Activated T-cell treated with anti-CD3 and anti-CD28 coated beads, Interleukin-2, amount 50 U/mL, for 48 hours (primary cell): ENCODE measurements at regions not wholly inside any gene's neighbourhood (a gene's known extent, or its start where the extent isn't known, plus 50 kb on each side); places are given as distances from the start of the nearest gene placed in this dataset.
A peak's percentile ranks its signal among the peaks of the same experiment; 100 is the strongest.
"Not testable (repeated sequence)": the region's sequence is repeated elsewhere in the genome, so short reads cannot be mapped to it uniquely, and the experiment has no call there.

Experiments used
- DNase-seq, 2 experiments: peaks; one replicate each; pipeline ENCODE4 v3.0.0-alpha.2; 2020

GRCh38 chr21:29396951-29397455 is 98.3 kb downstream of the BACH1 start:
- DNase-seq, result no peak

DNA sequence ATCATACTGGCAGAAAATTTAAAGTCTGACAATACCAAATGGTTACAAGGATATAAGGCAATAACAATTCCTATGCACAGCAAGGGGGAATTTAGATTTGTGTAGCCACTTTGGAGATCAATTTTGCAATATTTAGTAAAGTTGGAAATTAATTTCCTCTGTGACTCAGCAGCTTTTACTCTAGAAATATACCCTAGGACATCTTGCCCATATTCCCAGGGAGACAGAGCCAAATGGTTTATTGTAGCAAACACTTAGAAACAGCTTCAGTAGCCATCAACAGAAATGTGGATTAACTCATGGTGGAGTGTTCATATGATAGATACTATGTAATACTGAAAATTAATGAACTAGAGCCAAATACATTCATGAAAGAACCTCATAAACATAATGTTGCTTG is 104.6 kb downstream of the BACH1 start:
- no peak for DNase-seq

- DNase-seq, result no peak
Measured at GRCh38 chr21:29403922-29404538, 105.3 kb downstream of the BACH1 start.

- DNase-seq, result no peak
Measured at GRCh38 chr21:29405503-29406122, 106.9 kb downstream of the BACH1 start.

GRCh38 chr21:29406385-29406784 is 107.7 kb downstream of the BACH1 start:
- DNase-seq, result no peak

DNA sequence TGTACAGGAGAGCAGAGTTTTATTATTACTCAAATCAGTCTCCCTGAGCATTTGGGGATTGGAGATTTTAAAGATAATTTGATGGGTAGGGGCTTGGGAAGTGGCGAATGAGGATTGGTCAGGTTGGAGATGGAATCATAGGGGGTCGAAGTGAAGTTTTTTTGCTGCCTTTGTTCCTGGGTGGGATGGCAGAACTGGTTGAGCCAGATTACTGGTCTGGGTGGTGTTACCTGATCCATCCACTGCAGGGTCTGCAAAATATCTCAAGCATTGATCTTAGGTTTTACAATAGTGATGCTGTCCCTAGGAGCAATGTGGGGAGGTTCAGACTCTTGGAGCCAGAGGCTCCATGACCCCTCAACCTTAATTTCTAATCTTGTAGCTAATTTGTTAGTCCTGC is 108.8 kb downstream of the BACH1 start:
- no peak for DNase-seq

DNA sequence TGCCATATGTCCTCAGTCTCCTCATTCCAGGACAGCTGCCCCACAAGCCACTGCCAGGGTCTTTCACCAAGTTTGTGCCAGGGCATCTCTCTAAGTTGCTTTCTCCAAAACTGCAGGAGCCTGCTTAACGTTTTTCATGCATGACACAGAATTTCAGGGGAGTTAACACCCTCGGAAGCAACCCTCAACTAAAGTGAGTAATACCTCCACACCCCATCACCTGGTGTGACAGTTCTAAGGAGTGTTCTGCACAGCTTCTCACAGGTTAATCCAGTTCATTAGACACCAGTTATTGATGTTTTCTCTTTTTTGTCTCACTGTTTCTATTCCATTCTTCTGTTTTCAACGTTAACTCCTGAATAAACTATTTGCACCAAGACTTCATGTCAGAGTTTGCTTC is 115.0 kb downstream of the BACH1 start:
- DNase-seq, result no peak

DNA sequence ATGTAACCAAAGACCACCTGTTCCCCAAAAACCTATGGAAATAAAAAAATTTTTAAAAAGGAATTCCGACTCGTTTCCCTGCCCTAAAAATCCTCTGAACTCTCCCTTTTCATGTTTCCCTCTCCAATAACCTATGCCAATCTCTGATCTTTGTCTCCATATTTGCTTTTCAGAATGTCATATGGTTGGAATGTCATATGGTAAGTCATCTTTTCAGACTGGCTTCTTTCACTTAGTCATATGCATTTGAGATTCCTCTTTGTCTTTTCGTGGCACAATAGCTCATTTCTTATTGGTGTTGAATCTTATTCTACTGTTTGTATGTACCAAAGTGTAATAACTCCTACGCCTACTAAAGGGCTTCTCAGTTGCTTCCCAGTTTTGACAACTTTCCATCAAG is 117.5 kb downstream of the BACH1 start:
- DNase-seq, result no peak

DNA sequence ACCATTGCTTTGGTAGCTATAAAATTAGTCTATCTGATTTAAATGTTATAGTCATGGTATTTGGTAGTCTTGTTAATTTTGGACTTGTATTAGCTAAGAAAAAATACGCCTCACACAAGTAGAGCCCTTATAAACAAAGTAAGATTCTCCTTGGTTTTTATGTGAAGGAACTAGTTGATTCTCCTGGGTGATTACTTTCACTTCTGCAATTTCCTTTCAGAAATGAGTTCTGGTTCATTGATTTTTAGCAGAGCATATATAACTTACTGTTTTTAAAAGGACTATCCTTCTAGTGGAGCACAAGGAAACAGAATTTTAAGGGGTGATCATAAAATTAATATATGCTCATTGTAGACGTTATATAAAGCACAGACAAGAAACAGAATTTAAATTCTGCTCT is 120.1 kb downstream of the BACH1 start:
- no peak for DNase-seq

GRCh38 chr21:29419422-29419821 is 120.7 kb downstream of the BACH1 start:
- no peak for DNase-seq

GRCh38 chr21:29423099-29423870 is 124.6 kb downstream of the BACH1 start:
- no peak for DNase-seq

DNA sequence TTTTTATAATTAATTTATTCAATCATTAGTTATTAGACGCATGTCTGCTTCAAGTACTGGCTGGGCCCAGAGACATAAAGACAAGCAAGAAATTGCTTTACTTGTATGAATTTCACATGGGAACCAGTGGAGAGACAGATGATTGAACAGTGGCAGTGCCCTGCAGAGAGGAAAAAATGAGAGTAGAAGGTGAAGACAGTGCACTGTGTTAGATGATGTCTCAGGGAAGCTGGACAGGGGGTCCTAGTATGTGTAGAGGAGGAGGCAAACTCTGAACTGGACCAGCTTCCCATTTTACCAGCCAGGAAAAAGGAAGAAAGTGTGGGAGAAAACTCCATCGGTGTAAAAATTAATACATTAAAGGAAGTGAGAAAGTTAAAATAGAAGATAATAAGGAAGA is 126.0 kb downstream of the BACH1 start:
- DNase-seq, result no peak

DNA sequence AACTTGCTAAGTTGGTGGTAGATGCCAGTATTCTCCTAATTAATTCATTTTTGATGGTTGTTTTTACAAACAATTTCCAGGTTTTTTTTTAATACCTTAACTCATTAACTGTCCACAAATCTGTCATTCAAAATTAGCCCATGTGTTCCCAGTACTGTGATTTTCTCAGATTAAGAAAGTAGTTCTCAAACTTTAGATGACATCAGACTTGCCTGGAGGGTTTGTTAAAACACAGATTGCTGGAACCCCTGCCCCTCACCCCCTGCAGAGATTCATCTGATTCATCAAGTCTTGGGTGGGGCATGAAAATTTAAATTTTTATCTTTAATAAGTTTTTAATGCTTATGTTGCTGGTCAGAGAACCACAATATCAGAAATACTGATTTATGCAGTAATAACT is 130.5 kb downstream of the BACH1 start:
- no peak for DNase-seq

GRCh38 chr21:29430030-29430429 is 131.3 kb downstream of the BACH1 start:
- no peak for DNase-seq

DNA sequence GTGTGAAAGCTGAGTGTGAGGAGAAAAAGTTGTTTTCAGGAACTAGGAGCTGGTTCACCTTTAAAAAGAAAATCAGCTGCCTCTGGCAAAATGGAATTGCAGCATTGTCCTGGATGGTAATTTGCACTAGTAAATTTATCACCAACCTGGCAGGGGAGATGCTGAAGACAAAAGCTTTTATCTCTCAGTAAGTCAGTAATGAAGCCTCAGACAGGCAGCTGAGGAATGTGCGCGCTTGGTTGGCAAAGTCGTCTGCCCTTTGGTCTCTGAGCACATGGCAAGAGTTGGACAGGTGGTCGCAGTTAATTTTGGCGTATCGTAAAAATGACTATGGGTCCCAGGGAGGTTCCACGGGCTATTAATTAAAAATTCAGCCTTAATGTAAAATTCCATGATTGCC is 131.9 kb downstream of the BACH1 start:
- no peak for DNase-seq

GRCh38 chr21:29431178-29431577 is 132.5 kb downstream of the BACH1 start:
- no peak for DNase-seq

DNA sequence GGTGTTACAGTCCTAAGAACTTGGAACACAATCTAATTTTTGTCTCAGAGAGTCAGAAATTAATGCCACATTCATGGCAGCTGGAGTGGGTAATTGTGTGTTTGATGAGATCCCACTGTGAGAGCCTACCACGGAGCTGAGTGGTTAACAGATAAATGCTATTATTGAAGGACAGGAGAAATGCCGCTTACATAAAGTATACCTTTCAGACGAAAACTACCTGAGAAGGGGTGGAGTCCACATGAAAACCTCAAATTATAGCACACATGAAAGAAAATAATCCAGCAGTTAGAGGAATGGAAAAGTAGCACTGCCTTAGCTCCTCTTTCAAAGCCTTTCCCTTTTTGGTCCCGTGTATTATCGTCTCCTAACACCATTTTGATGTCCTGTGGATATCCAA is 133.0 kb downstream of the BACH1 start:
- DNase-seq, result no peak

- no peak for DNase-seq
Measured at GRCh38 chr21:29433366-29434059, 134.8 kb downstream of the BACH1 start.

DNA sequence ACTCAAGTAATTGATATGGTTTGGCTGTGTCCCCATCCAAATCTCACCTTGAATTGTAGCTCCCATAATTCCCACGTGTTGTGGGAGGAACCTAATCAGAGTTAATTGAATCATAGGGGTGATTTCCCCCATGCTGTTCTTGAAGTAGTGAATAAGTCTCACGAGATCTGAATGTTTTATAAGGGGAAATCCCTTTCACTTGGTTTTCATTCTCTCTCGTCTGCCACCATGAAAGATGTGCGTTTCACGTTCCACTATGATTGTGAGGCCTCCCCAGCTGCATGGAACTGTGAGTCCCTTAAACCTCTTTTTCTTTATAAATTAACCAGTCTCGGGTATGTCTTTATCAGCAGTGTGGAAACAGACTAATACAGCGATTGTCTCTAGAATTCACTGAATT is 135.4 kb downstream of the BACH1 start:
- DNase-seq, result peak in 1 of 2 experiments; percentile 24

- DNase-seq, result not testable (repeated sequence)
Measured at GRCh38 chr21:29434982-29435381, 136.3 kb downstream of the BACH1 start.

- DNase-seq, result peak; percentile 48 to 55
Measured at GRCh38 chr21:29436143-29436542, 137.4 kb downstream of the BACH1 start.

- DNase-seq, result no peak
Measured at GRCh38 chr21:29436650-29437049, 137.9 kb downstream of the BACH1 start.

DNA sequence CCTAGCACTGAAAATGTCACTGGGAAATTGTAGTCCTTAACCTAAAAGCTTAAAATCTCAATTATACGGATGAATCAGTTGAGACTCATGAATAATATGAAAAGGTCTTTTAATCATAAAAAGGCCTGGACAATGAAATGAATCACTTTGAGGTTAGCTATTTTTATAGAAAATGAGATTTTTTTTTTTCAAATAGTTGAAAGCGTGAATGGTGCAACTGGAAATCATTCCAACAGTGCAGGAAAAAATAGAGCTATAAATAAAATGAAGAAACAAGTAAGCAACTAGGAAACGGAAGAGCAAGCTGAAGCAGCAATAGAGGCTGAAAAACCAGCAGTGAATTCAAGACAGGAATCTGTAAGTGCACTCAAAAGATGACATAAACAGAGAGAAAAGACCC is 142.9 kb downstream of the BACH1 start:
- DNase-seq, result no peak
